ENCODE measurements at regions not wholly inside any gene's neighbourhood (a gene's known extent, or its start where the extent isn't known, plus 50 kb on each side); places are given as distances from the start of the nearest gene placed in this dataset.

DNA sequence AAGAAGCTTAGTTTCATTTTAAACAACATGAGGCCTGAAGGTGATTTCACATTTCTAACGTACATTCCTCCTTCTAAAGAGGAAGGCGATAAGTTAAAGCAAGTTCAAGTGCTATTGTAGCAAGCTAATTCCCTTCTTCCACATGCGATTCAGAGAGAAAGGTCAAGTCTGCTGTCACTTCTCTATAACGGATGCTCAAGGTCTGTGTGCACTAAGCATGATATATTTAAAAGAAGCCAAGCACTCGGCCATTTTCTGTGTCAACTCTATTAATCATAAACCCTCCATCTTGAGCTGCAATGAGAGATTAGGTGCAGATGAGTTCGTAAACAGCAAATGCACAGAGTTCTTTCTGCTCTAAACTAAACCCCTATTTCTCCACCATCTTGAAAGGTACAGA is 568.8 kb upstream of the ZFHX3 start:
- H3K18ac ChIP-seq (ENCODE audit: low read length) = no peak overlapping the region
- H3K4me1 ChIP-seq (ENCODE audit: control insufficient read depth in 1 of 2, insufficient read depth in 2 of 2, low read length in 2 of 2) = peaks cover 0 to 2% of the 10 kb centered on the region in 2 experiments
- H3K23ac ChIP-seq (ENCODE audit: low read length) = no peak overlapping the region
- H3K27ac ChIP-seq (ENCODE audit: low read depth, low read length) = no peak overlapping the region
- H3K14ac ChIP-seq (ENCODE audit: low read length) = no peak overlapping the region
- no peak overlapping the region for H3K9ac ChIP-seq (ENCODE audit: low read length)
- no peak overlapping the region for H2BK5ac ChIP-seq (ENCODE audit: low read depth, low read length, poor library complexity)
- no peak overlapping the region for H3K4me3 ChIP-seq (ENCODE audit: low read depth, low read length)
- H4K8ac ChIP-seq (ENCODE audit: low read depth, low read length) = no peak overlapping the region
- no peak overlapping the region for H2AK5ac ChIP-seq (ENCODE audit: low read length)
- H4K91ac ChIP-seq (ENCODE audit: low read depth, low read length) = no peak overlapping the region
- DNase-seq = no peak
- H2BK120ac ChIP-seq (ENCODE audit: insufficient read depth, low read length, poor library complexity) = no peak overlapping the region
- no peak overlapping the region for H4K12ac ChIP-seq (ENCODE audit: low read depth, low read length)
- H3K79me2 ChIP-seq (ENCODE audit: control insufficient read depth, insufficient read depth, low read length, poor library complexity) = no peaks in the 10 kb centered on the region
- H2AFZ ChIP-seq (ENCODE audit: insufficient read depth, low read length, poor library complexity) = no peak overlapping the region
- no peaks in the 10 kb centered on the region for H3K27me3 ChIP-seq (ENCODE audit: insufficient read depth, low read length)
- H3K36me3 ChIP-seq (ENCODE audit: control insufficient read depth in 1 of 2, insufficient read depth in 2 of 2, low read length in 2 of 2) = no peaks in the 10 kb centered on the region
- H3K79me1 ChIP-seq (ENCODE audit: low read length) = no peaks in the 10 kb centered on the region
- H3K4me2 ChIP-seq (ENCODE audit: low read length) = no peak overlapping the region
- no peak overlapping the region for H2BK12ac ChIP-seq (ENCODE audit: low read length)
- no peaks in the 10 kb centered on the region for H3K9me3 ChIP-seq (ENCODE audit: insufficient read depth, low read depth, low read length)
- no CpG with 5 or more reads among the region's 6 CpGs for WGBS (ENCODE audit: extremely low coverage, insufficient coverage, insufficient read length)
- H3K4ac ChIP-seq (ENCODE audit: low read depth, low read length) = no peak overlapping the region

DNA sequence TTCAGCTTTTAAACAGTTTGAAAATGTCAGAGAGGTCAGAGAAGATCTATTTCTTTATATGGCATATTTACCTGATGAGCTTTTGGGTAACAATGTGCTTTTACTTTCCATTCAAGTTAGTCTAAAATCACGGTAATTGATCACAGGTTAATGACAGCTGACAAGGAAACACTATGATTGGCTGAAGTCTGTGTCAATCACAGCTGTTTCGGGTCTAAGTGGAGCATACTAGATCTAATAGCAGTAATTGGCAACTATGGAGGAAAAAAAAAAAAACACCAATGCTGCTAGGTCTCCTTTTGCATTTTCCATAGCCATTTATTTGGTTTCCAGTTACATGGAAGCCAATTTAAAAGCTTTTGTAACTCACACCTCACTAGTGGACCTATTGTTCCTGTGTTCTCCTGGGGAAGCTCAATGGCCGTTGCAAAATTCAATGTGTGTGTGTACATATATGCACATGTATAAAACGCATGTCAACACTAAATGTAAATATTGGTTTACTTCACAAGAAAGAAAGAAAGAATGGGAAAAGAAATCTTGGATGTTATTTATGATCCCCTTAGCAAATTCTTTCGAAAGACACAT is 568.3 kb upstream of the ZFHX3 start:
- no peak overlapping the region for H3K23ac ChIP-seq (ENCODE audit: low read length)
- WGBS (ENCODE audit: extremely low coverage, insufficient coverage, insufficient read length) = no CpG with 5 or more reads among the region's 5 CpGs
- H3K18ac ChIP-seq (ENCODE audit: low read length) = no peak overlapping the region
- H3K27ac ChIP-seq (ENCODE audit: low read depth, low read length) = no peak overlapping the region
- no peak overlapping the region for H3K4me2 ChIP-seq (ENCODE audit: low read length)
- H3K79me1 ChIP-seq (ENCODE audit: low read length) = no peaks in the 10 kb centered on the region
- no peak overlapping the region for H4K91ac ChIP-seq (ENCODE audit: low read depth, low read length)
- H3K4me1 ChIP-seq (ENCODE audit: control insufficient read depth in 1 of 2, insufficient read depth in 2 of 2, low read length in 2 of 2) = peaks cover 0 to 2% of the 10 kb centered on the region in 2 experiments
- DNase-seq = no peak
- no peaks in the 10 kb centered on the region for H3K9me3 ChIP-seq (ENCODE audit: insufficient read depth, low read depth, low read length)
- H2BK12ac ChIP-seq (ENCODE audit: low read length) = no peak overlapping the region
- no peaks in the 10 kb centered on the region for H3K27me3 ChIP-seq (ENCODE audit: insufficient read depth, low read length)
- H2BK120ac ChIP-seq (ENCODE audit: insufficient read depth, low read length, poor library complexity) = no peak overlapping the region
- H2AK5ac ChIP-seq (ENCODE audit: low read length) = no peak overlapping the region
- no peak overlapping the region for H2BK5ac ChIP-seq (ENCODE audit: low read depth, low read length, poor library complexity)
- H3K4ac ChIP-seq (ENCODE audit: low read depth, low read length) = no peak overlapping the region
- H3K14ac ChIP-seq (ENCODE audit: low read length) = no peak overlapping the region
- H4K8ac ChIP-seq (ENCODE audit: low read depth, low read length) = no peak overlapping the region
- H3K79me2 ChIP-seq (ENCODE audit: control insufficient read depth, insufficient read depth, low read length, poor library complexity) = no peaks in the 10 kb centered on the region
- H4K12ac ChIP-seq (ENCODE audit: low read depth, low read length) = no peak overlapping the region
- H2AFZ ChIP-seq (ENCODE audit: insufficient read depth, low read length, poor library complexity) = no peak overlapping the region
- H3K36me3 ChIP-seq (ENCODE audit: control insufficient read depth in 1 of 2, insufficient read depth in 2 of 2, low read length in 2 of 2) = no peaks in the 10 kb centered on the region
- H3K4me3 ChIP-seq (ENCODE audit: low read depth, low read length) = no peak overlapping the region
- no peak overlapping the region for H3K9ac ChIP-seq (ENCODE audit: low read length)

DNA sequence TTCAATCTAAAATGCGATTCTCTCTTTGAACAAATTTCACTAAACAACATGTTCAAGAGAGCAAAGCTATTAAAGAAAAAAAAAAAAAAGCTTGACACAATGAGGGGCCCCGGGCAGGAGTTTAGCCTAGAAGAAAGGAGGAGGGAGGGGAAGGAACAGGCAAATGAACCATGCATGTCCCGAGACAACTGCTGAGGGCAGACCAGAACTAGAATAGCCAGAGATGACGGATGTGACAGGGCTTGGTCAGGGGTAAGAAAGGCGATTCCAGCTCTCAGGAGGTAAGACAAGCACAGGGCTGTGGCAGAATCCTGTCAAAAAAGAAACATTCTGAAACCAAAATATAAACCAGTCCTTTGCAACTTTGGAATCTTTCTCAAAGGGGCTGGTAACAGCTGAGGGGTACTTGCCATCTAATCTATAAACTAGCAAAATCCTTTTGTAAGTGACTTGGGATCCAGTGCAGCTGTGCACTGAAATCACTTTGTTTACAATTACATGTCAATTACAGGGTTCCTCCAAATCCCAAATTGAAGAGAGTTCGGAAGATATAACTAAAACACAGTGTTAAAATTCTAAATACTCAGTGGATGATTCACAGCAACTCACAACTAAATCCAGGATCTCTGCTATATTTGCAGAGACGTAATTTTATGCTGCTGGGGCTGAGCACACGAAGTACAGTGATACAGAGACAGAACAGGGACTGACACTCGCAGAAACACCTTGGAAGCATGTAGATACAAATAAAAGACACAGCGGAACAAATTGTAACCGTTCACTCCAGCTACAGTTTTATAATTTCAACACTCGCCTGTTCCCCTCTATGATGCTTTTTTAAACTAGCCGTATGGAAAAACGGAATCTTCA is 567.4 kb upstream of the ZFHX3 start:
- Histone ChIP-seq H3K9me3 (ENCODE audit: insufficient read depth, low read depth, low read length) (no peaks in the 10 kb centered on the region), H3K14ac (ENCODE audit: low read length) (no peak overlapping the region)
- no CpG with 5 or more reads among the region's 14 CpGs for WGBS (ENCODE audit: extremely low coverage, insufficient coverage, insufficient read length)

DNA sequence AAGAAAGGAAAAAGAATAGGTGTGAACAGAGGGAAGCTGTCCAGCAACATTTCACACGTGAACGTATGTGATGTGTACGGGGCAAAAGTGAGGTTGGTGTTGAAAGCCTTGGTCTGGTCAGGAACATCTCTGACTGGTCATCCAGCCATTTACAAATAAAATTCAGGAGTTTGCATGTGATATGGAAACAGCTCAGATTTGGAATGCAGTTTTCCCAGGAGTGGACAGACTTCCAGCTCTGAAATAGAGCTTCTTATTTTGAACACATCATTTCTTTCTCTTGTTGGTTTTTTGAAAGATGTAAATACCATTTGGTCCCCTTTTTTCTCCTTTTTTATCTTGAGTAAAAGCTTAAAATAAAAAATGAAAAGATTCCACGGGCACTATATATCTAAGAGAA is 566.2 kb upstream of the ZFHX3 start:
- Histone ChIP-seq H2AFZ (ENCODE audit: insufficient read depth, low read length, poor library complexity) (no peak overlapping the region), H3K27ac (ENCODE audit: low read depth, low read length) (no peak overlapping the region), H3K4ac (ENCODE audit: low read depth, low read length) (no peak overlapping the region), H3K4me3 (ENCODE audit: low read depth, low read length) (no peak overlapping the region), H3K79me2 (ENCODE audit: control insufficient read depth, insufficient read depth, low read length, poor library complexity) (no peaks in the 10 kb centered on the region), H4K8ac (ENCODE audit: low read depth, low read length) (no peak overlapping the region), H3K14ac (ENCODE audit: low read length) (no peak overlapping the region), H3K18ac (ENCODE audit: low read length) (no peak overlapping the region), H3K79me1 (ENCODE audit: low read length) (peaks cover 1% of the 10 kb centered on the region), H2AK5ac (ENCODE audit: low read length) (no peak overlapping the region), H2BK5ac (ENCODE audit: low read depth, low read length, poor library complexity) (no peak overlapping the region), H4K12ac (ENCODE audit: low read depth, low read length) (no peak overlapping the region), H3K4me1 (ENCODE audit: control insufficient read depth in 1 of 2, insufficient read depth in 2 of 2, low read length in 2 of 2) (peaks cover 0 to 5% of the 10 kb centered on the region in 2 experiments), H3K9me3 (ENCODE audit: insufficient read depth, low read depth, low read length) (no peaks in the 10 kb centered on the region), H3K4me2 (ENCODE audit: low read length) (no peak overlapping the region), H2BK12ac (ENCODE audit: low read length) (no peak overlapping the region), H3K36me3 (ENCODE audit: control insufficient read depth in 1 of 2, insufficient read depth in 2 of 2, low read length in 2 of 2) (no peaks in the 10 kb centered on the region), H4K91ac (ENCODE audit: low read depth, low read length) (no peak overlapping the region), H3K9ac (ENCODE audit: low read length) (no peak overlapping the region), H3K23ac (ENCODE audit: low read length) (no peak overlapping the region), H3K27me3 (ENCODE audit: insufficient read depth, low read length) (no peaks in the 10 kb centered on the region), H2BK120ac (ENCODE audit: insufficient read depth, low read length, poor library complexity) (no peak overlapping the region)
- WGBS (ENCODE audit: extremely low coverage, insufficient coverage, insufficient read length) = no CpG with 5 or more reads among the region's 4 CpGs
- DNase-seq = no peak

More for the DNA sequence above, 567.4 kb upstream of the ZFHX3 start:
- Histone ChIP-seq H3K4me1 (ENCODE audit: control insufficient read depth in 1 of 2, insufficient read depth in 2 of 2, low read length in 2 of 2) (peaks cover 0 to 3% of the 10 kb centered on the region in 2 experiments), H3K4ac (ENCODE audit: low read depth, low read length) (no peak overlapping the region), H3K9ac (ENCODE audit: low read length) (no peak overlapping the region), H2BK120ac (ENCODE audit: insufficient read depth, low read length, poor library complexity) (no peak overlapping the region), H3K79me1 (ENCODE audit: low read length) (peaks cover 1% of the 10 kb centered on the region), H2AK5ac (ENCODE audit: low read length) (no peak overlapping the region), H2BK5ac (ENCODE audit: low read depth, low read length, poor library complexity) (no peak overlapping the region), H3K18ac (ENCODE audit: low read length) (no peak overlapping the region), H2AFZ (ENCODE audit: insufficient read depth, low read length, poor library complexity) (no peak overlapping the region), H2BK12ac (ENCODE audit: low read length) (no peak overlapping the region), H4K12ac (ENCODE audit: low read depth, low read length) (no peak overlapping the region), H3K79me2 (ENCODE audit: control insufficient read depth, insufficient read depth, low read length, poor library complexity) (no peaks in the 10 kb centered on the region), H3K27me3 (ENCODE audit: insufficient read depth, low read length) (no peaks in the 10 kb centered on the region), H3K36me3 (ENCODE audit: control insufficient read depth in 1 of 2, insufficient read depth in 2 of 2, low read length in 2 of 2) (no peaks in the 10 kb centered on the region), H3K4me2 (ENCODE audit: low read length) (no peak overlapping the region), H3K27ac (ENCODE audit: low read depth, low read length) (no peak overlapping the region), H3K4me3 (ENCODE audit: low read depth, low read length) (no peak overlapping the region), H4K91ac (ENCODE audit: low read depth, low read length) (no peak overlapping the region), H4K8ac (ENCODE audit: low read depth, low read length) (no peak overlapping the region), H3K23ac (ENCODE audit: low read length) (no peak overlapping the region)
- no peak for DNase-seq
